ENCODE measurements at regions not wholly inside any gene's neighbourhood (a gene's known extent, or its start where the extent isn't known, plus 50 kb on each side); places are given as distances from the start of the nearest gene placed in this dataset.

DNA sequence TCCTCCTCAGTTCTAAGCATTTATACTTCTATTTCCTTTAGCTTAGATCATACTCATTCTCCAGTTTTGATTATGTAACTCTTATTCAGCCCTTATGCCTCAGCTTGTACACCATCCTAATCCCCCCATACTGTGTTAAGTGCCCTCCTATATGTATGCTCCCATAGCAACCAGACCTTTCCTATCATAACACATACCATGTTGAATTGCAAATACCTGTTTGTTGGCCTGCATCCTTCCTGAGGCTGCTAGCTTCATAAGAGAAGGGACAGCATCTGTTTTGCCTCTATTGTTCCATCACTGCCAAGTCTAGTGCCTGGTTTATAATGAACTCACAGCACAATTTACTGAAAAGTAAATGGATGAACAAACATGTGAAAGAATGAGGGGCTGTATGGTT lies 443.7 kb downstream of the CENPC start:
- TF ChIP-seq RARB (CRISPR knock-in tag; IDR thresholded peaks at IDR 0.05) = no peak
- TF ChIP-seq, protein P1, sequence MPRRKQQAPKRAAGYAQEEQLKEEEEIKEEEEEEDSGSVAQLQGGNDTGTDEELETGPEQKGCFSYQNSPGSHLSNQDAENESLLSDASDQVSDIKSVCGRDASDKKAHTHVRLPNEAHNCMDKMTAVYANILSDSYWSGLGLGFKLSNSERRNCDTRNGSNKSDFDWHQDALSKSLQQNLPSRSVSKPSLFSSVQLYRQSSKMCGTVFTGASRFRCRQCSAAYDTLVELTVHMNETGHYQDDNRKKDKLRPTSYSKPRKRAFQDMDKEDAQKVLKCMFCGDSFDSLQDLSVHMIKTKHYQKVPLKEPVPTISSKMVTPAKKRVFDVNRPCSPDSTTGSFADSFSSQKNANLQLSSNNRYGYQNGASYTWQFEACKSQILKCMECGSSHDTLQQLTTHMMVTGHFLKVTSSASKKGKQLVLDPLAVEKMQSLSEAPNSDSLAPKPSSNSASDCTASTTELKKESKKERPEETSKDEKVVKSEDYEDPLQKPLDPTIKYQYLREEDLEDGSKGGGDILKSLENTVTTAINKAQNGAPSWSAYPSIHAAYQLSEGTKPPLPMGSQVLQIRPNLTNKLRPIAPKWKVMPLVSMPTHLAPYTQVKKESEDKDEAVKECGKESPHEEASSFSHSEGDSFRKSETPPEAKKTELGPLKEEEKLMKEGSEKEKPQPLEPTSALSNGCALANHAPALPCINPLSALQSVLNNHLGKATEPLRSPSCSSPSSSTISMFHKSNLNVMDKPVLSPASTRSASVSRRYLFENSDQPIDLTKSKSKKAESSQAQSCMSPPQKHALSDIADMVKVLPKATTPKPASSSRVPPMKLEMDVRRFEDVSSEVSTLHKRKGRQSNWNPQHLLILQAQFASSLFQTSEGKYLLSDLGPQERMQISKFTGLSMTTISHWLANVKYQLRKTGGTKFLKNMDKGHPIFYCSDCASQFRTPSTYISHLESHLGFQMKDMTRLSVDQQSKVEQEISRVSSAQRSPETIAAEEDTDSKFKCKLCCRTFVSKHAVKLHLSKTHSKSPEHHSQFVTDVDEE (CRISPR knock-in tag; IDR thresholded peaks at IDR 0.05) = no peak
- no peak for TF ChIP-seq ZNF70 (CRISPR knock-in tag; IDR thresholded peaks at IDR 0.05)
- TF ChIP-seq, protein P2, sequence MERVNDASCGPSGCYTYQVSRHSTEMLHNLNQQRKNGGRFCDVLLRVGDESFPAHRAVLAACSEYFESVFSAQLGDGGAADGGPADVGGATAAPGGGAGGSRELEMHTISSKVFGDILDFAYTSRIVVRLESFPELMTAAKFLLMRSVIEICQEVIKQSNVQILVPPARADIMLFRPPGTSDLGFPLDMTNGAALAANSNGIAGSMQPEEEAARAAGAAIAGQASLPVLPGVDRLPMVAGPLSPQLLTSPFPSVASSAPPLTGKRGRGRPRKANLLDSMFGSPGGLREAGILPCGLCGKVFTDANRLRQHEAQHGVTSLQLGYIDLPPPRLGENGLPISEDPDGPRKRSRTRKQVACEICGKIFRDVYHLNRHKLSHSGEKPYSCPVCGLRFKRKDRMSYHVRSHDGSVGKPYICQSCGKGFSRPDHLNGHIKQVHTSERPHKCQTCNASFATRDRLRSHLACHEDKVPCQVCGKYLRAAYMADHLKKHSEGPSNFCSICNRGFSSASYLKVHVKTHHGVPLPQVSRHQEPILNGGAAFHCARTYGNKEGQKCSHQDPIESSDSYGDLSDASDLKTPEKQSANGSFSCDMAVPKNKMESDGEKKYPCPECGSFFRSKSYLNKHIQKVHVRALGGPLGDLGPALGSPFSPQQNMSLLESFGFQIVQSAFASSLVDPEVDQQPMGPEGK (CRISPR knock-in tag; IDR thresholded peaks at IDR 0.05; ENCODE audit: borderline replicate concordance) = no peak
- no peak for TF ChIP-seq ARNTL (CRISPR knock-in tag; IDR thresholded peaks at IDR 0.05; ENCODE audit: borderline replicate concordance, low read depth)
- no peak for TF ChIP-seq SNAI2 (CRISPR knock-in tag; IDR thresholded peaks at IDR 0.05)
- TF ChIP-seq ZFP30 (CRISPR knock-in tag; IDR thresholded peaks at IDR 0.05) = no peak
- no peak for TF ChIP-seq ISL1 (CRISPR knock-in tag; IDR thresholded peaks at IDR 0.05)
- TF ChIP-seq, protein P3, sequence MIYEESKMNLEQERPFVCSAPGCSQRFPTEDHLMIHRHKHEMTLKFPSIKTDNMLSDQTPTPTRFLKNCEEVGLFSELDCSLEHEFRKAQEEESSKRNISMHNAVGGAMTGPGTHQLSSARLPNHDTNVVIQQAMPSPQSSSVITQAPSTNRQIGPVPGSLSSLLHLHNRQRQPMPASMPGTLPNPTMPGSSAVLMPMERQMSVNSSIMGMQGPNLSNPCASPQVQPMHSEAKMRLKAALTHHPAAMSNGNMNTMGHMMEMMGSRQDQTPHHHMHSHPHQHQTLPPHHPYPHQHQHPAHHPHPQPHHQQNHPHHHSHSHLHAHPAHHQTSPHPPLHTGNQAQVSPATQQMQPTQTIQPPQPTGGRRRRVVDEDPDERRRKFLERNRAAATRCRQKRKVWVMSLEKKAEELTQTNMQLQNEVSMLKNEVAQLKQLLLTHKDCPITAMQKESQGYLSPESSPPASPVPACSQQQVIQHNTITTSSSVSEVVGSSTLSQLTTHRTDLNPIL (CRISPR knock-in tag; IDR thresholded peaks at IDR 0.05; ENCODE audit: low read depth) = no peak
- no peak for TF ChIP-seq BACH2 (CRISPR knock-in tag; IDR thresholded peaks at IDR 0.05; ENCODE audit: borderline replicate concordance)
- no peak for TF ChIP-seq ZC3H10 (CRISPR knock-in tag; IDR thresholded peaks at IDR 0.05)
- TF ChIP-seq GLIS3 (CRISPR knock-in tag; IDR thresholded peaks at IDR 0.05) = no peak
